ENCODE measurements at regions not wholly inside any gene's neighbourhood (a gene's known extent, or its start where the extent isn't known, plus 50 kb on each side); places are given as distances from the start of the nearest gene placed in this dataset.

DNA sequence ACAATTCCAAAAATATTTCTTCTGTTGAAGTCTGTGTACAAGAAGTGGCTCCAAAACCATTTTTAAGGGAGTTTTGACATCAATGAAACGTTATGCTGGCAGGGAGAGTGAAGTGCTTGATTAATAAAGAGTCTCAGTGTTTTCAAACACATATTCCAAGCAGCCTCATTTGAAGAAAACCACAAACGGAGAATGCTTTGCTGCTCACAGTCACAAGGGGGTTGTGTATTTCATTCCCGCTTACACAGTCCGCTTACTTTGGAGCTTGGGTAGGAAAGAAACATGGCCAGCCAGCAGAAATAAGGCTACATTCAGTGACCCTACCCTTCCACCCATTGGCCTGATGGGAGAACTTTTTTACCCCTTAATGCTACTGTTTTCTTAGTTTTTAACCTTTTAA lies 586.2 kb downstream of the RAB28 start:
- TF ChIP-seq, protein P1, sequence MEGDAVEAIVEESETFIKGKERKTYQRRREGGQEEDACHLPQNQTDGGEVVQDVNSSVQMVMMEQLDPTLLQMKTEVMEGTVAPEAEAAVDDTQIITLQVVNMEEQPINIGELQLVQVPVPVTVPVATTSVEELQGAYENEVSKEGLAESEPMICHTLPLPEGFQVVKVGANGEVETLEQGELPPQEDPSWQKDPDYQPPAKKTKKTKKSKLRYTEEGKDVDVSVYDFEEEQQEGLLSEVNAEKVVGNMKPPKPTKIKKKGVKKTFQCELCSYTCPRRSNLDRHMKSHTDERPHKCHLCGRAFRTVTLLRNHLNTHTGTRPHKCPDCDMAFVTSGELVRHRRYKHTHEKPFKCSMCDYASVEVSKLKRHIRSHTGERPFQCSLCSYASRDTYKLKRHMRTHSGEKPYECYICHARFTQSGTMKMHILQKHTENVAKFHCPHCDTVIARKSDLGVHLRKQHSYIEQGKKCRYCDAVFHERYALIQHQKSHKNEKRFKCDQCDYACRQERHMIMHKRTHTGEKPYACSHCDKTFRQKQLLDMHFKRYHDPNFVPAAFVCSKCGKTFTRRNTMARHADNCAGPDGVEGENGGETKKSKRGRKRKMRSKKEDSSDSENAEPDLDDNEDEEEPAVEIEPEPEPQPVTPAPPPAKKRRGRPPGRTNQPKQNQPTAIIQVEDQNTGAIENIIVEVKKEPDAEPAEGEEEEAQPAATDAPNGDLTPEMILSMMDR (conservative IDR thresholded peaks at IDR 0.05; ENCODE audit: low read depth in 2 of 2) = no peak
- TF ChIP-seq EZH2 (IDR thresholded peaks at IDR 0.05; ENCODE audit: low read depth, unreplicated experiment) = no peak
- TF ChIP-seq REST (IDR thresholded peaks at IDR 0.05; ENCODE audit: unreplicated experiment) = no peak
- no peak for TF ChIP-seq EZH2phosphoT487 (IDR thresholded peaks at IDR 0.05; ENCODE audit: unreplicated experiment)
- TF ChIP-seq ZNF114 (CRISPR knock-in tag; IDR thresholded peaks at IDR 0.05) = no peak
- no peak for TF ChIP-seq POLR2AphosphoS5 (IDR thresholded peaks at IDR 0.05; ENCODE audit: low read depth)
- TF ChIP-seq, protein P2, sequence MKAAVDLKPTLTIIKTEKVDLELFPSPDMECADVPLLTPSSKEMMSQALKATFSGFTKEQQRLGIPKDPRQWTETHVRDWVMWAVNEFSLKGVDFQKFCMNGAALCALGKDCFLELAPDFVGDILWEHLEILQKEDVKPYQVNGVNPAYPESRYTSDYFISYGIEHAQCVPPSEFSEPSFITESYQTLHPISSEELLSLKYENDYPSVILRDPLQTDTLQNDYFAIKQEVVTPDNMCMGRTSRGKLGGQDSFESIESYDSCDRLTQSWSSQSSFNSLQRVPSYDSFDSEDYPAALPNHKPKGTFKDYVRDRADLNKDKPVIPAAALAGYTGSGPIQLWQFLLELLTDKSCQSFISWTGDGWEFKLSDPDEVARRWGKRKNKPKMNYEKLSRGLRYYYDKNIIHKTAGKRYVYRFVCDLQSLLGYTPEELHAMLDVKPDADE (IDR thresholded peaks at IDR 0.05) = no peak
- no peak for TF ChIP-seq CREB1 (CRISPR knock-in tag; IDR thresholded peaks at IDR 0.05; ENCODE audit: low read depth)
